ENCODE measurements at regions not wholly inside any gene's neighbourhood (a gene's known extent, or its start where the extent isn't known, plus 50 kb on each side); places are given as distances from the start of the nearest gene placed in this dataset.

- H3K79me2 ChIP-seq (ENCODE audit: insufficient read depth, low read depth, low read length): no peaks in the 10 kb centered on the region
- no peak for TF ChIP-seq EZH2phosphoT487 (IDR thresholded peaks at IDR 0.05; ENCODE audit: borderline replicate concordance, low read depth, low read length)
- TF ChIP-seq, protein P1, sequence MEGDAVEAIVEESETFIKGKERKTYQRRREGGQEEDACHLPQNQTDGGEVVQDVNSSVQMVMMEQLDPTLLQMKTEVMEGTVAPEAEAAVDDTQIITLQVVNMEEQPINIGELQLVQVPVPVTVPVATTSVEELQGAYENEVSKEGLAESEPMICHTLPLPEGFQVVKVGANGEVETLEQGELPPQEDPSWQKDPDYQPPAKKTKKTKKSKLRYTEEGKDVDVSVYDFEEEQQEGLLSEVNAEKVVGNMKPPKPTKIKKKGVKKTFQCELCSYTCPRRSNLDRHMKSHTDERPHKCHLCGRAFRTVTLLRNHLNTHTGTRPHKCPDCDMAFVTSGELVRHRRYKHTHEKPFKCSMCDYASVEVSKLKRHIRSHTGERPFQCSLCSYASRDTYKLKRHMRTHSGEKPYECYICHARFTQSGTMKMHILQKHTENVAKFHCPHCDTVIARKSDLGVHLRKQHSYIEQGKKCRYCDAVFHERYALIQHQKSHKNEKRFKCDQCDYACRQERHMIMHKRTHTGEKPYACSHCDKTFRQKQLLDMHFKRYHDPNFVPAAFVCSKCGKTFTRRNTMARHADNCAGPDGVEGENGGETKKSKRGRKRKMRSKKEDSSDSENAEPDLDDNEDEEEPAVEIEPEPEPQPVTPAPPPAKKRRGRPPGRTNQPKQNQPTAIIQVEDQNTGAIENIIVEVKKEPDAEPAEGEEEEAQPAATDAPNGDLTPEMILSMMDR (conservative IDR thresholded peaks at IDR 0.05; ENCODE audit: low read length): no peak
- DNase-seq (ENCODE audit: low spot score): no peak
- POLR2A ChIA-PET: no interaction called here
- H3K4me3 ChIP-seq (ENCODE audit: low read depth, low read length, poor library complexity, severe bottlenecking): no peak overlapping the region
- no peaks in the 10 kb centered on the region for H3K9me2 ChIP-seq (ENCODE audit: insufficient read depth, low read length)
- CTCF ChIA-PET (ENCODE audit: unreplicated experiment): no interaction called here
- H4K20me1 ChIP-seq (ENCODE audit: insufficient read depth, low read length): no peaks in the 10 kb centered on the region
- no peak overlapping the region for H2AFZ ChIP-seq (ENCODE audit: low read length)
- H3K36me3 ChIP-seq (ENCODE audit: insufficient read depth, low read length): no peaks in the 10 kb centered on the region
- no peaks in the 10 kb centered on the region for H3K4me1 ChIP-seq (ENCODE audit: insufficient read depth, low read length, poor library complexity, severe bottlenecking)
- no peak overlapping the region for H3K4me2 ChIP-seq (ENCODE audit: low read length)
- intact Hi-C loops (cut with micrococcal nuclease; ENCODE audit: unreplicated experiment): no loop called here
- no TSS peak for BruUV-seq (replicated peaks)
- H3K9me3 ChIP-seq (ENCODE audit: low read length): no peaks in the 10 kb centered on the region
- no peak overlapping the region for H3K27ac ChIP-seq (ENCODE audit: low read depth, low read length, poor library complexity, severe bottlenecking)
These were observed 156.2 kb upstream of the PDGFD start for GRCh38 chr11:104320097-104320496.

- DNase-seq (ENCODE audit: low spot score): no peak
- no peak overlapping the region for H3K4me3 ChIP-seq (ENCODE audit: low read depth, low read length, poor library complexity, severe bottlenecking)
- H3K36me3 ChIP-seq (ENCODE audit: insufficient read depth, low read length): no peaks in the 10 kb centered on the region
- no peaks in the 10 kb centered on the region for H3K9me3 ChIP-seq (ENCODE audit: low read length)
- intact Hi-C loops (cut with micrococcal nuclease; ENCODE audit: unreplicated experiment): no loop called here
- no peaks in the 10 kb centered on the region for H3K4me1 ChIP-seq (ENCODE audit: insufficient read depth, low read length, poor library complexity, severe bottlenecking)
- BruUV-seq (replicated peaks): no TSS peak
- no peak overlapping the region for H2AFZ ChIP-seq (ENCODE audit: low read length)
- H3K27ac ChIP-seq (ENCODE audit: low read depth, low read length, poor library complexity, severe bottlenecking): no peak overlapping the region
- no peaks in the 10 kb centered on the region for H4K20me1 ChIP-seq (ENCODE audit: insufficient read depth, low read length)
- POLR2A ChIA-PET: no interaction called here
- TF ChIP-seq, protein P1 (conservative IDR thresholded peaks at IDR 0.05; ENCODE audit: low read length): no peak
- no peak for TF ChIP-seq EZH2phosphoT487 (IDR thresholded peaks at IDR 0.05; ENCODE audit: borderline replicate concordance, low read depth, low read length)
- H3K79me2 ChIP-seq (ENCODE audit: insufficient read depth, low read depth, low read length): no peaks in the 10 kb centered on the region
- H3K4me2 ChIP-seq (ENCODE audit: low read length): no peak overlapping the region
- H3K9me2 ChIP-seq (ENCODE audit: insufficient read depth, low read length): no peaks in the 10 kb centered on the region
- CTCF ChIA-PET (ENCODE audit: unreplicated experiment): no interaction called here
These were observed 155.4 kb upstream of the PDGFD start for GRCh38 chr11:104319396-104319795.

DNA sequence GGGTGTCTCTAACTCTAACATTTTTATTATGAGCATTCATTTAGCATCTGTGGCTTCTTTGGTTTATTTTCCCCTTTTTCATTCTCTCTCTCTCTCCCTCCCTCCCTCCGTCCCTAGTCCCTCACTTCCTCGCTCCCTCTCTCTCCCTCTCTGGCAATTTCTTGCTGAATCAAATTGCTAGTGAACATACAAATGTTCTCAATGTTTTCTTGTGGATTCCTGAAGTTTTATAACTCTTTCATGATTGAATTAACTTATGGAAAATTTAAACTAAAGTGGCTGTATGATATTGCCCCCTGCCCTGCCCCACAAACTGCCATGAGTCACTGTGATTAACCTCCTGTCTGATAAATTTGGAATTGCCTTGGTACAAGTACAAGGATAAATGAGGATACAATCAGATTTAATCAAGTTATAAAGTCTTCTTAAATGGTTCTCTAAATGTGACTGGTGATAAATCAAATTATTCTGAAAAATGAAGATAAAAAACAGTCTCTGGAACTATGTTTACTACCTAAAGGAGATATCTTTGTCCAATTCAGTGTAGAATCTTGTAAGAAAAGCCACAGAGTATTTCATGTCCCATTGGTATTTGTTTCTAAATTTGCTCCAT, 143.0 kb upstream of the PDGFD start:
- Histone ChIP-seq H3K9me2 (ENCODE audit: insufficient read depth, low read length) (no peaks in the 10 kb centered on the region), H3K4me2 (ENCODE audit: low read length) (no peak overlapping the region), H4K20me1 (ENCODE audit: insufficient read depth, low read length) (no peaks in the 10 kb centered on the region), H3K4me1 (ENCODE audit: insufficient read depth, low read length, poor library complexity, severe bottlenecking) (no peaks in the 10 kb centered on the region), H3K27ac (ENCODE audit: low read depth, low read length, poor library complexity, severe bottlenecking) (no peak overlapping the region), H3K4me3 (ENCODE audit: low read depth, low read length, poor library complexity, severe bottlenecking) (no peak overlapping the region), H3K79me2 (ENCODE audit: insufficient read depth, low read depth, low read length) (no peaks in the 10 kb centered on the region), H3K36me3 (ENCODE audit: insufficient read depth, low read length) (no peaks in the 10 kb centered on the region), H3K9me3 (ENCODE audit: low read length) (no peaks in the 10 kb centered on the region), H2AFZ (ENCODE audit: low read length) (no peak overlapping the region)
- CTCF ChIA-PET (ENCODE audit: unreplicated experiment): no interaction called here
- POLR2A ChIA-PET: no interaction called here
- intact Hi-C loops (cut with micrococcal nuclease; ENCODE audit: unreplicated experiment): no loop called here
- no TSS peak for BruUV-seq (replicated peaks)
- no peak for DNase-seq (ENCODE audit: low spot score)
- TF ChIP-seq EZH2phosphoT487 (IDR thresholded peaks at IDR 0.05; ENCODE audit: borderline replicate concordance, low read depth, low read length): no peak
- TF ChIP-seq, protein P1 (conservative IDR thresholded peaks at IDR 0.05; ENCODE audit: low read length): no peak
